T-helper 1 cell treated with Interleukin-12 subunit alpha and Interleukin-12 subunit beta and Interleukin-4 antibody, amounts not matched to agents 30 μg/mL and 1 μg/mL, for 36 hours (primary cell): ENCODE measurements at regions not wholly inside any gene's neighbourhood (a gene's known extent, or its start where the extent isn't known, plus 50 kb on each side); places are given as distances from the start of the nearest gene placed in this dataset.

Experiments
- H3K27ac Mint-ChIP-seq: one replicate; pipeline ENCODE4 v1.8.0; 2021; ENCODE audit warnings: mild to moderate bottlenecking, mixed read lengths
- H3K27me3 Mint-ChIP-seq: one replicate; pipeline ENCODE4 v1.8.0; 2021; ENCODE audit warnings: low read depth, mixed read lengths
- H3K36me3 Mint-ChIP-seq: one replicate; pipeline ENCODE4 v1.8.0; 2021; ENCODE audit warnings: low read depth, mixed read lengths
- H3K4me1 Mint-ChIP-seq: one replicate; pipeline ENCODE4 v1.8.0; 2021; ENCODE audit warnings: low read depth, mixed read lengths
- H3K4me3 Mint-ChIP-seq: one replicate; pipeline ENCODE4 v1.8.0; 2021; ENCODE audit warnings: mild to moderate bottlenecking, moderate library complexity, mixed read lengths
- H3K9me3 Mint-ChIP-seq: one replicate; pipeline ENCODE4 v1.8.0; 2021; ENCODE audit warnings: mixed read lengths

- Mint-ChIP-seq H3K27me3 (peaks cover 5% of the 10 kb centered on the region), H3K9me3 (no peaks in the 10 kb centered on the region), H3K27ac (no peak overlapping the region), H3K4me3 (no peak overlapping the region), H3K4me1 (peaks cover 2% of the 10 kb centered on the region), H3K36me3 (no peaks in the 10 kb centered on the region)
Measured at GRCh38 chr20:9981829-9982228, 53.0 kb upstream of the ANKEF1 start.

GRCh38 chr20:9978397-9979004, 56.3 kb upstream of the ANKEF1 start:
- Mint-ChIP-seq H3K4me3 (no peak overlapping the region), H3K27ac (no peak overlapping the region), H3K27me3 (peaks cover 6% of the 10 kb centered on the region), H3K9me3 (no peaks in the 10 kb centered on the region), H3K4me1 (peaks cover 2% of the 10 kb centered on the region), H3K36me3 (no peaks in the 10 kb centered on the region)

DNA sequence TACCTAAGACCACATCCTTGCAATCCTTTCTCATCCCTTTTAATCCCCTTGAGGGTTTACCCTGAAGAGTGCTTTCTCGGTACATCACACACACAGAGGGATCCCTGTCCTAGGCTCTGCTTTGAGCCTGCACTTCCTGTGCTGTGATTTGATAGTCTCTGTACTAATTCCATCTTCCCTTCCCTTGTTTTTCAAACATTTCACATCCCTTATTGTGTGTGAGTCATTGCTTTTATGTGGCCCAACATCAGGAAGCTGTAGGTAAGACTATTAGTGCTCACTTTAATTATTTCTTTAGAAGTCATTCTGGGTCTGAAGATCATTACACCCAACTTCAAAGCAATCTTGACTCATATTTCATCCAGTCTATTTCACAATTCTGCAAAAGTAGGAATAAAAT, 57.2 kb upstream of the ANKEF1 start:
- Mint-ChIP-seq H3K27me3 (peaks cover 6% of the 10 kb centered on the region), H3K27ac (no peak overlapping the region), H3K36me3 (no peaks in the 10 kb centered on the region), H3K9me3 (no peaks in the 10 kb centered on the region), H3K4me3 (no peak overlapping the region), H3K4me1 (peaks cover 2% of the 10 kb centered on the region)

- H3K4me3 Mint-ChIP-seq, result no peak overlapping the region
- H3K27me3 Mint-ChIP-seq, result peaks cover 6% of the 10 kb centered on the region
- no peaks in the 10 kb centered on the region for H3K36me3 Mint-ChIP-seq
- peaks cover 2% of the 10 kb centered on the region for H3K4me1 Mint-ChIP-seq
- H3K27ac Mint-ChIP-seq, result no peak overlapping the region
- H3K9me3 Mint-ChIP-seq, result no peaks in the 10 kb centered on the region
Measured at GRCh38 chr20:9974324-9974723, 60.5 kb upstream of the ANKEF1 start.

DNA sequence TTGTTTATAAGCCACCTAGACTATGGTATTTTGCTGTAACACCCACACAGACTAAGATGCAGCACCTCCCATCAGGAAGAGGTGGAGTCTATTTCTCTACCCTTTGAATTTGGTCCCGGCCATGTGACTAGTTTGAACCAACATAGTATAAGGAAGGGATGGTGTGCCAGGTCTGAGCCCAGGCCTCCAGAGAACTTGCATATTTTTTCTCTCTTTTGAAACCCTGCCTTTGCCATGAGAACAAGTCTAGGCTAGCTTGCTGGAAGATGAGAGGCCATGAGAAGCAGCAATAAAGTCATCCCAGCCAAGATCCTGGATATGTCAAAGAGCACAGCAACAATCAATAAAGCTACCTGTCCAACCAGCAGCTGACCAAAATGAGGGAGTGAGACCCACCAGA, 63.0 kb upstream of the ANKEF1 start:
- Mint-ChIP-seq H3K9me3 (no peaks in the 10 kb centered on the region), H3K4me1 (no peaks in the 10 kb centered on the region), H3K27ac (no peak overlapping the region), H3K4me3 (no peak overlapping the region), H3K27me3 (peaks cover 6% of the 10 kb centered on the region), H3K36me3 (no peaks in the 10 kb centered on the region)

DNA sequence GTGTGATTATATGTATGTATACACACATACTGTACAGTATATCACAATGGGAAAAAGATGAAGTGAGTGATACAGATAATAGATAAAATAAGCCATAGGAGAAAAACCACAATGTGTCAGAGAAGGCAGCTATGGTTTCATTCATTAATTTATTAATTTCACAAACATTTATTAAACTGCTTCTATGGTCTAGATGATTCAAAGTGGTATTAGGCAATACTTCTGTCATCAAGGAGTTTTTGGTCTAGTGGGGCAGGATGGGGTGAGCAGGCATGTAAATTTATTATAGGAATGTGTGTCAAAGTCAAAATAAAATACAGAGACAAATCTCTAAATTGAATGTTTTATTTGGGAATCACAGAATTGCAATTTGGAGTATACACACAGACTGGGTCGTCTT, 65.2 kb upstream of the ANKEF1 start:
- Mint-ChIP-seq H3K27me3 (no peaks in the 10 kb centered on the region), H3K9me3 (no peaks in the 10 kb centered on the region), H3K4me3 (no peak overlapping the region), H3K4me1 (no peaks in the 10 kb centered on the region), H3K27ac (no peak overlapping the region), H3K36me3 (no peaks in the 10 kb centered on the region)

- no peaks in the 10 kb centered on the region for H3K4me1 Mint-ChIP-seq
Measured at GRCh38 chr20:9968015-9968414, 66.8 kb upstream of the ANKEF1 start.

DNA sequence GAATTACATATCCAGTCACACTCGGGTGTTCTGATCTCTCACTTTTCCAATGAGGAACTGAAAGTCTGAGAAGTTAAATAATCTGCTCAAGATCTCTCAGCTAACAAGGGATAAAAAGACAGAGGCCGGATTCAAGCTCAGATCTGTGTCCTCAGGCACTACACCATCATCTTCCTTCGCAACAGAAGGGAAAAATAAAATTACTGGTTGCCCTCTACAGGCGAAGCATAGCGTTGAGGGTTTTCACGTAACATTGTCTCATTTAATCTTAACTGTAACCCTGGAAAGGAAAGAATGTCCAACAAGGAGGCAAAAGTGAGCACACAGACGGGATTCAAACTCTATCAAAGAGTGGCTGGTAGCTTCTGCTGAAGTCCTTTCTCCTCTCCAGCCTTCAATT, 67.8 kb upstream of the ANKEF1 start:
- Mint-ChIP-seq H3K36me3 (no peaks in the 10 kb centered on the region), H3K9me3 (no peaks in the 10 kb centered on the region), H3K4me3 (no peak overlapping the region), H3K27ac (no peak overlapping the region), H3K27me3 (no peaks in the 10 kb centered on the region), H3K4me1 (no peaks in the 10 kb centered on the region)

More at GRCh38 chr20:9968015-9968414, 66.8 kb upstream of the ANKEF1 start:
- no peaks in the 10 kb centered on the region for H3K36me3 Mint-ChIP-seq
- H3K27me3 Mint-ChIP-seq, result no peaks in the 10 kb centered on the region
- H3K4me3 Mint-ChIP-seq, result no peak overlapping the region
- no peaks in the 10 kb centered on the region for H3K9me3 Mint-ChIP-seq
- H3K27ac Mint-ChIP-seq, result no peak overlapping the region

DNA sequence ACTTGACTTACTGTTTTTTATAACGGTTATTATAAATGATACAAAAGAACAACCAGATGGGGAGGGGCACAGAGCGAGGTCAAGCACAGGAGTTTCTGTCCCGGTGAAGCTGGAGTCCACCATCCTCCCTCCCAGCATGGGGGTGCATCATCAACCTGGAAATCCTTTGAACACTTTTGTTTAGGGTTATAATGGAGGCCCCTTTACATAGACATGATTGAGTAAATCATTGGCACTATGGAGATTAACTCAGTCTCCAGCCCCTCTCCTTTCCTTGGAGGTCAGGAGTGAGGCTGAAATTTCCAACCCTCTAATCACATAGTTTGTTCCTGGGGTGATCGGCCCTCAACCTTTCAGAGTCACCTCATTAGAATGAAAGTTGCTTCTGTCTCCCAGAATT, 71.8 kb upstream of the ANKEF1 start:
- Mint-ChIP-seq H3K9me3 (no peaks in the 10 kb centered on the region), H3K4me1 (no peaks in the 10 kb centered on the region), H3K36me3 (no peaks in the 10 kb centered on the region), H3K27ac (no peak overlapping the region), H3K27me3 (no peaks in the 10 kb centered on the region), H3K4me3 (no peak overlapping the region)

DNA sequence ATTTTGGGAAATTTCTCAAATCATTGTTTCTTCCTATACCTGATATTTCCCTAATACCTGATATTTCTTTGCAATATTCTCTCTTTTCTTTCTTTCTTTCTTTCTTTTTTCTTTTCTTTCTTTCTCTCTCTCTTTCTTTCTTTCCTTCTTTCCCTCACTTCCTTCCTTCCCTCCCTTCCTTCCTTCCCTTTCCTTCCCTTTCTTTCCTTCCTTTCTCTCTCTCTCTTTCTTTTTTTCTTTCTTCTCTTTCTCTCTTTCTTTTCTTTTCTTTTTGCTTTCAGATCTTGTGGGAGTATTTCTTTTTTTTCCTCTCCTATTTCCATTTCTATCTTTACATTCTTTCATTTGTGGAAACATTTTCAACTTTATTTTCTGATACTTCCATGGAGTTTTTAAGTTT, 76.1 kb upstream of the ANKEF1 start:
- no peak overlapping the region for H3K4me3 Mint-ChIP-seq
- H3K27ac Mint-ChIP-seq, result no peak overlapping the region
- H3K36me3 Mint-ChIP-seq, result no peaks in the 10 kb centered on the region
- no peaks in the 10 kb centered on the region for H3K9me3 Mint-ChIP-seq
- H3K27me3 Mint-ChIP-seq, result no peaks in the 10 kb centered on the region
- H3K4me1 Mint-ChIP-seq, result no peaks in the 10 kb centered on the region

GRCh38 chr20:9955646-9956045, 79.1 kb upstream of the ANKEF1 start:
- no peak overlapping the region for H3K27ac Mint-ChIP-seq
- no peaks in the 10 kb centered on the region for H3K36me3 Mint-ChIP-seq
- no peaks in the 10 kb centered on the region for H3K27me3 Mint-ChIP-seq
- no peaks in the 10 kb centered on the region for H3K9me3 Mint-ChIP-seq
- H3K4me3 Mint-ChIP-seq, result no peak overlapping the region
- no peaks in the 10 kb centered on the region for H3K4me1 Mint-ChIP-seq

GRCh38 chr20:9949563-9949962, 85.2 kb upstream of the ANKEF1 start:
- Mint-ChIP-seq H3K36me3 (no peaks in the 10 kb centered on the region), H3K9me3 (no peaks in the 10 kb centered on the region), H3K4me3 (no peak overlapping the region)

GRCh38 chr20:9945408-9945807, 89.4 kb upstream of the ANKEF1 start:
- no peak overlapping the region for H3K27ac Mint-ChIP-seq
- H3K4me3 Mint-ChIP-seq, result no peak overlapping the region
- no peaks in the 10 kb centered on the region for H3K27me3 Mint-ChIP-seq
- no peaks in the 10 kb centered on the region for H3K4me1 Mint-ChIP-seq
- H3K9me3 Mint-ChIP-seq, result no peaks in the 10 kb centered on the region
- H3K36me3 Mint-ChIP-seq, result no peaks in the 10 kb centered on the region

More at GRCh38 chr20:9949563-9949962, 85.2 kb upstream of the ANKEF1 start:
- Mint-ChIP-seq H3K27ac (no peak overlapping the region), H3K4me1 (no peaks in the 10 kb centered on the region), H3K27me3 (no peaks in the 10 kb centered on the region)

DNA sequence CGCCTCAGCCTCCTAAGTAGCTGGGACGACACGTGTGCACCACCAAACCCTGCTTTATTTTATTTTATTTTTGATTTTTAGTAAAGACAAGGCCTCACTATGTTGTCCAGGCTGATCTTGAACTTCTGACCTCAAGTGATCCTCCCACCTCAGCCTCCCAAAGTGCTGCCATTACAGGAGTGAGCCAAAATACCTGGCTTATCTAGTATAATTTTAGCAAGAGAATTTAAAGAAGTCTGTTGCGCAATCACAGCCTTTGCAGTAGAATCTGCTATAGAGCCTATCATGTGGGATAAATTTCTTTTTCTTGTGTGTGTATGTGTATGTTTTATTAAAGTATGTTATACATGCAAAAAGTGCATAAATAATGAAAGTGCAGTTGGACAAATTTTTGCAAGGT, 92.1 kb upstream of the ANKEF1 start:
- H3K9me3 Mint-ChIP-seq, result no peaks in the 10 kb centered on the region
- H3K4me3 Mint-ChIP-seq, result no peak overlapping the region
- H3K27ac Mint-ChIP-seq, result no peak overlapping the region
- no peaks in the 10 kb centered on the region for H3K4me1 Mint-ChIP-seq
- H3K27me3 Mint-ChIP-seq, result no peaks in the 10 kb centered on the region
- no peaks in the 10 kb centered on the region for H3K36me3 Mint-ChIP-seq

GRCh38 chr20:9940329-9940728, 94.5 kb upstream of the ANKEF1 start:
- Mint-ChIP-seq H3K4me1 (no peaks in the 10 kb centered on the region), H3K4me3 (no peak overlapping the region), H3K27me3 (no peaks in the 10 kb centered on the region), H3K27ac (no peak overlapping the region), H3K9me3 (no peaks in the 10 kb centered on the region), H3K36me3 (no peaks in the 10 kb centered on the region)

DNA sequence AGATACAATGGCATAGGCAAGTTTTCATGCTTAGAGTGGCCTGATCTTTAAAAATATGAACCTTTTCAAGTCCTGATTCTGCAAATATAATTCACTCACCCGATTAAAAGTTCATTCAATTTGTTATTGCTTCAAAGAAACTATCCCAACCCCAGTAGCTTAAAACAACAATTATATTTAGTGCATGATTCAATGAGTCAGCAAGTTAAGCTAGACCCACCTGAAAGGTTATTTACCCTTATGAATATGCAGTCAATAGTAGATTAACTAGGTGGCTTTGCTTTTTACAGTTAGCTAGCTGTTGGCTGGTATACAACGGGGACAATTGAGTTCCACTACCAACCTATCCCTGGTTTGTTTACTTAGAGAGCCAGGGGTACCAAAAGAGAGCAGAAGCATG, 95.6 kb upstream of the ANKEF1 start:
- no peaks in the 10 kb centered on the region for H3K36me3 Mint-ChIP-seq
- H3K4me1 Mint-ChIP-seq, result no peaks in the 10 kb centered on the region
- H3K4me3 Mint-ChIP-seq, result no peak overlapping the region
- no peaks in the 10 kb centered on the region for H3K27me3 Mint-ChIP-seq
- no peak overlapping the region for H3K27ac Mint-ChIP-seq
- no peaks in the 10 kb centered on the region for H3K9me3 Mint-ChIP-seq
